ENCODE measurements at regions not wholly inside any gene's neighbourhood (a gene's known extent, or its start where the extent isn't known, plus 50 kb on each side); places are given as distances from the start of the nearest gene placed in this dataset.

- Mint-ChIP-seq H3K9me3 (no peaks in the 10 kb centered on the region), H3K27ac (no peak overlapping the region), H3K36me3 (ENCODE audit: low read depth) (no peaks in the 10 kb centered on the region), H3K4me3 (no peak overlapping the region), H3K27me3 (ENCODE audit: low read depth) (peaks cover 4% of the 10 kb centered on the region), H3K4me1 (ENCODE audit: low read depth) (no peaks in the 10 kb centered on the region)
Observed at GRCh38 chr16:79543219-79543618, 57.3 kb downstream of the MAF start.

GRCh38 chr16:79542237-79542774, 58.2 kb downstream of the MAF start:
- Mint-ChIP-seq H3K4me3 (no peak overlapping the region), H3K27ac (no peak overlapping the region), H3K36me3 (ENCODE audit: low read depth) (no peaks in the 10 kb centered on the region), H3K9me3 (no peaks in the 10 kb centered on the region), H3K27me3 (ENCODE audit: low read depth) (peaks cover 4% of the 10 kb centered on the region), H3K4me1 (ENCODE audit: low read depth) (no peaks in the 10 kb centered on the region)

- no peaks in the 10 kb centered on the region for H3K27me3 Mint-ChIP-seq (ENCODE audit: low read depth)
- no peak overlapping the region for H3K27ac Mint-ChIP-seq
- no peak overlapping the region for H3K4me3 Mint-ChIP-seq
- H3K36me3 Mint-ChIP-seq (ENCODE audit: low read depth), result no peaks in the 10 kb centered on the region
- no peaks in the 10 kb centered on the region for H3K4me1 Mint-ChIP-seq (ENCODE audit: low read depth)
- H3K9me3 Mint-ChIP-seq, result no peaks in the 10 kb centered on the region
Observed at GRCh38 chr16:79540825-79541595, 59.5 kb downstream of the MAF start.

- Mint-ChIP-seq H3K36me3 (ENCODE audit: low read depth) (no peaks in the 10 kb centered on the region), H3K4me3 (no peak overlapping the region), H3K9me3 (no peaks in the 10 kb centered on the region), H3K27me3 (ENCODE audit: low read depth) (no peaks in the 10 kb centered on the region), H3K4me1 (ENCODE audit: low read depth) (no peaks in the 10 kb centered on the region), H3K27ac (no peak overlapping the region)
Observed at GRCh38 chr16:79537584-79537983, 63.0 kb downstream of the MAF start.

GRCh38 chr16:79536958-79537357, 63.6 kb downstream of the MAF start:
- Mint-ChIP-seq H3K27me3 (ENCODE audit: low read depth) (no peaks in the 10 kb centered on the region), H3K36me3 (ENCODE audit: low read depth) (no peaks in the 10 kb centered on the region), H3K27ac (no peak overlapping the region), H3K4me1 (ENCODE audit: low read depth) (no peaks in the 10 kb centered on the region), H3K9me3 (no peaks in the 10 kb centered on the region), H3K4me3 (no peak overlapping the region)

- H3K36me3 Mint-ChIP-seq (ENCODE audit: low read depth), result no peaks in the 10 kb centered on the region
- H3K4me1 Mint-ChIP-seq (ENCODE audit: low read depth), result no peaks in the 10 kb centered on the region
- no peaks in the 10 kb centered on the region for H3K27me3 Mint-ChIP-seq (ENCODE audit: low read depth)
- no peak overlapping the region for H3K4me3 Mint-ChIP-seq
- H3K9me3 Mint-ChIP-seq, result no peaks in the 10 kb centered on the region
- H3K27ac Mint-ChIP-seq, result no peak overlapping the region
Observed at GRCh38 chr16:79535130-79535529, 65.4 kb downstream of the MAF start.

- H3K4me3 Mint-ChIP-seq, result no peak overlapping the region
- no peaks in the 10 kb centered on the region for H3K4me1 Mint-ChIP-seq (ENCODE audit: low read depth)
- H3K27me3 Mint-ChIP-seq (ENCODE audit: low read depth), result no peaks in the 10 kb centered on the region
- no peak overlapping the region for H3K27ac Mint-ChIP-seq
- no peaks in the 10 kb centered on the region for H3K9me3 Mint-ChIP-seq
- H3K36me3 Mint-ChIP-seq (ENCODE audit: low read depth), result no peaks in the 10 kb centered on the region
Observed at GRCh38 chr16:79534143-79534542, 66.4 kb downstream of the MAF start.

- Mint-ChIP-seq H3K27me3 (ENCODE audit: low read depth) (no peaks in the 10 kb centered on the region), H3K36me3 (ENCODE audit: low read depth) (no peaks in the 10 kb centered on the region), H3K4me3 (no peak overlapping the region), H3K4me1 (ENCODE audit: low read depth) (no peaks in the 10 kb centered on the region), H3K9me3 (no peaks in the 10 kb centered on the region), H3K27ac (no peak overlapping the region)
Observed at GRCh38 chr16:79533292-79533691, 67.2 kb downstream of the MAF start.

GRCh38 chr16:79532785-79533184, 67.8 kb downstream of the MAF start:
- no peak overlapping the region for H3K4me3 Mint-ChIP-seq
- no peaks in the 10 kb centered on the region for H3K9me3 Mint-ChIP-seq
- no peaks in the 10 kb centered on the region for H3K4me1 Mint-ChIP-seq (ENCODE audit: low read depth)
- H3K27ac Mint-ChIP-seq, result no peak overlapping the region
- H3K27me3 Mint-ChIP-seq (ENCODE audit: low read depth), result no peaks in the 10 kb centered on the region
- no peaks in the 10 kb centered on the region for H3K36me3 Mint-ChIP-seq (ENCODE audit: low read depth)

- Mint-ChIP-seq H3K4me3 (no peak overlapping the region), H3K27me3 (ENCODE audit: low read depth) (no peaks in the 10 kb centered on the region), H3K4me1 (ENCODE audit: low read depth) (no peaks in the 10 kb centered on the region), H3K9me3 (no peaks in the 10 kb centered on the region), H3K36me3 (ENCODE audit: low read depth) (no peaks in the 10 kb centered on the region), H3K27ac (no peak overlapping the region)
Observed at GRCh38 chr16:79532273-79532672, 68.3 kb downstream of the MAF start.

GRCh38 chr16:79528338-79528737, 72.2 kb downstream of the MAF start:
- H3K9me3 Mint-ChIP-seq, result no peaks in the 10 kb centered on the region
- no peaks in the 10 kb centered on the region for H3K4me1 Mint-ChIP-seq (ENCODE audit: low read depth)
- H3K4me3 Mint-ChIP-seq, result no peak overlapping the region
- no peak overlapping the region for H3K27ac Mint-ChIP-seq
- peaks cover 2% of the 10 kb centered on the region for H3K27me3 Mint-ChIP-seq (ENCODE audit: low read depth)
- no peaks in the 10 kb centered on the region for H3K36me3 Mint-ChIP-seq (ENCODE audit: low read depth)

GRCh38 chr16:79523971-79524370, 76.6 kb downstream of the MAF start:
- Mint-ChIP-seq H3K9me3 (no peaks in the 10 kb centered on the region), H3K27me3 (ENCODE audit: low read depth) (peaks cover 17% of the 10 kb centered on the region), H3K4me1 (ENCODE audit: low read depth) (peaks cover 5% of the 10 kb centered on the region), H3K4me3 (no peak overlapping the region), H3K27ac (no peak overlapping the region), H3K36me3 (ENCODE audit: low read depth) (no peaks in the 10 kb centered on the region)

GRCh38 chr16:79519448-79519847, 81.1 kb downstream of the MAF start:
- H3K4me1 Mint-ChIP-seq (ENCODE audit: low read depth), result peaks cover 5% of the 10 kb centered on the region
- H3K4me3 Mint-ChIP-seq, result no peak overlapping the region
- no peak overlapping the region for H3K27ac Mint-ChIP-seq
- H3K9me3 Mint-ChIP-seq, result no peaks in the 10 kb centered on the region
- peaks cover 18% of the 10 kb centered on the region for H3K27me3 Mint-ChIP-seq (ENCODE audit: low read depth)
- no peaks in the 10 kb centered on the region for H3K36me3 Mint-ChIP-seq (ENCODE audit: low read depth)

- Mint-ChIP-seq H3K9me3 (no peaks in the 10 kb centered on the region), H3K27ac (no peak overlapping the region), H3K36me3 (ENCODE audit: low read depth) (no peaks in the 10 kb centered on the region), H3K4me3 (no peak overlapping the region), H3K4me1 (ENCODE audit: low read depth) (peaks cover 5% of the 10 kb centered on the region), H3K27me3 (ENCODE audit: low read depth) (peaks cover 14% of the 10 kb centered on the region)
Observed at GRCh38 chr16:79517156-79517555, 83.4 kb downstream of the MAF start.

- no peak overlapping the region for H3K27ac Mint-ChIP-seq
- H3K27me3 Mint-ChIP-seq (ENCODE audit: low read depth), result no peaks in the 10 kb centered on the region
- H3K4me1 Mint-ChIP-seq (ENCODE audit: low read depth), result no peaks in the 10 kb centered on the region
Observed at GRCh38 chr16:79510879-79511278, 89.7 kb downstream of the MAF start.

More at GRCh38 chr16:79510879-79511278, 89.7 kb downstream of the MAF start:
- no peak overlapping the region for H3K4me3 Mint-ChIP-seq
- H3K9me3 Mint-ChIP-seq, result no peaks in the 10 kb centered on the region
- H3K36me3 Mint-ChIP-seq (ENCODE audit: low read depth), result no peaks in the 10 kb centered on the region

Data from T-helper 1 cell treated with Interleukin-12 subunit alpha and Interleukin-12 subunit beta and Interleukin-4 antibody, amounts not matched to agents 30 μg/mL and 1 μg/mL, for 36 hours (primary cell).